Right atrium auricular region (tissue), 2 donors: ENCODE measurements at regions not wholly inside any gene's neighbourhood (a gene's known extent, or its start where the extent isn't known, plus 50 kb on each side); places are given as distances from the start of the nearest gene placed in this dataset.

ENCODE experiments used
- DNase-seq: peaks from one replicate; pipeline ENCODE4 v3.0.0-alpha.2; 2019; ENCODE audit warnings: low spot score
- H3K27ac ChIP-seq, 2 donors: fragments of 200-600 bp; sonication (generic); 1 replicate in 1 of 2; 2 replicates in 1 of 2; pipeline ENCODE4 v1.5.1; 2016 to 2019
- H3K27me3 ChIP-seq, 2 donors: fragments of 200-600 bp; sonication (generic); one replicate each; pipeline versions ENCODE4 v1.5.1 to v1.6.0; 2017 to 2019
- H3K36me3 ChIP-seq: fragments of 200-600 bp; sonication (generic); one replicate; pipeline ENCODE4 v1.5.1; 2016
- H3K4me1 ChIP-seq, 2 donors: fragments of 200-600 bp; sonication (generic); one replicate each; pipeline versions ENCODE4 v1.5.1 to v1.6.0; 2017 to 2019
- H3K4me3 ChIP-seq, 2 donors: fragments of 200-600 bp; sonication (generic); 1 replicate in 1 of 2; 2 replicates in 1 of 2; pipeline ENCODE4 v1.5.1; 2017 to 2019; ENCODE audit warnings: mild to moderate bottlenecking in 1 of 2, moderate library complexity in 1 of 2
- H3K9me3 ChIP-seq, 2 donors: fragments of 200-600 bp; sonication (generic); one replicate each; pipeline ENCODE4 v1.5.1; 2019
- TF ChIP-seq, protein P1 (sequence below), 2 donors: fragments of 200-600 bp; sonication (generic); IDR thresholded peaks; one replicate each; pipeline ENCODE4 v1.5.1; 2019; ENCODE audit warnings: antibody characterized with exemption in 2 of 2

DNA sequence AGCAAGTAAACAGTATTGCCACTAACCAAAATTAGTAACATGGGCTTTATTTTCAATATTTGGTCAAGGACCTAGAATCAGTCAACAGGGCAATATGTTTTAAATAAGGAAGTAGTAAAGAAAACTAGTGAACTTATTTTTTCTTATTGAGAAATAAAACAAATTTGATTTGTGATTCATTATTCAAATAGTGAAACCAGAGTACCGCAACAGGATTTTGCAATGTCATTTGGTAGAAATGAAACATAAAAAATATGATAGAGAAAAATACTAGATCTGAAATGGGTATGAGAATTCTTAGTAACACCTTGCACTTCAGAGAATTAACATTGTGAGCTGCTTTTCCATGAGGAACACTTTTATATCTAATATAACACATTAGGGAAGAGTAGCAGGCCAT, 291.8 kb upstream of the GBE1 start:
- Histone ChIP-seq H3K4me1 (no peaks in the 10 kb centered on the region), H3K36me3 (no peaks in the 10 kb centered on the region), H3K9me3 (no peaks in the 10 kb centered on the region), H3K27ac (no peak overlapping the region), H3K27me3 (no peaks in the 10 kb centered on the region), H3K4me3 (no peak overlapping the region)
- TF ChIP-seq, protein P1, sequence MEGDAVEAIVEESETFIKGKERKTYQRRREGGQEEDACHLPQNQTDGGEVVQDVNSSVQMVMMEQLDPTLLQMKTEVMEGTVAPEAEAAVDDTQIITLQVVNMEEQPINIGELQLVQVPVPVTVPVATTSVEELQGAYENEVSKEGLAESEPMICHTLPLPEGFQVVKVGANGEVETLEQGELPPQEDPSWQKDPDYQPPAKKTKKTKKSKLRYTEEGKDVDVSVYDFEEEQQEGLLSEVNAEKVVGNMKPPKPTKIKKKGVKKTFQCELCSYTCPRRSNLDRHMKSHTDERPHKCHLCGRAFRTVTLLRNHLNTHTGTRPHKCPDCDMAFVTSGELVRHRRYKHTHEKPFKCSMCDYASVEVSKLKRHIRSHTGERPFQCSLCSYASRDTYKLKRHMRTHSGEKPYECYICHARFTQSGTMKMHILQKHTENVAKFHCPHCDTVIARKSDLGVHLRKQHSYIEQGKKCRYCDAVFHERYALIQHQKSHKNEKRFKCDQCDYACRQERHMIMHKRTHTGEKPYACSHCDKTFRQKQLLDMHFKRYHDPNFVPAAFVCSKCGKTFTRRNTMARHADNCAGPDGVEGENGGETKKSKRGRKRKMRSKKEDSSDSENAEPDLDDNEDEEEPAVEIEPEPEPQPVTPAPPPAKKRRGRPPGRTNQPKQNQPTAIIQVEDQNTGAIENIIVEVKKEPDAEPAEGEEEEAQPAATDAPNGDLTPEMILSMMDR (IDR thresholded peaks at IDR 0.05): no peak
- DNase-seq: no peak

DNA sequence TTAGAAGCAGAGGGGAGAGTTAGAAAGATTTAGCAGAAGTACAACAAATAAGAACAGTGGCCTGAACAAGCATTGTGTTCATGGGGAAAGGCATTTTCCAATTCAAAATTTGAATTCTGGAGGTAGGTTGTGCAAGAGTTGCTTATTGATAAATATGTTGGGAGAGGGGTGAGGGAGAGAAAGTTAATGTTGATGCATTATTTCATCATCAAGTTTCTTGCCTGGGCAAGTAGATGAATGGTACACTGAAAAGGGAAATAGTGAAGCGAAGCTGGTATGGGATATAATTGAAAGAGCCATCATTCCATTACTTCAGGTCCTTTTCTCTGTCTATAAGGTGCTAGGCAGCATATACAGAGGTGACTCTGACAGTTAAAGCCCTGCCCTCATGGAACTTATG, 288.9 kb upstream of the GBE1 start:
- Histone ChIP-seq H3K27ac (no peak overlapping the region), H3K4me1 (no peaks in the 10 kb centered on the region), H3K9me3 (no peaks in the 10 kb centered on the region), H3K27me3 (no peaks in the 10 kb centered on the region), H3K36me3 (no peaks in the 10 kb centered on the region), H3K4me3 (no peak overlapping the region)
- TF ChIP-seq, protein P1 (IDR thresholded peaks at IDR 0.05): no peak
- DNase-seq: no peak

DNA sequence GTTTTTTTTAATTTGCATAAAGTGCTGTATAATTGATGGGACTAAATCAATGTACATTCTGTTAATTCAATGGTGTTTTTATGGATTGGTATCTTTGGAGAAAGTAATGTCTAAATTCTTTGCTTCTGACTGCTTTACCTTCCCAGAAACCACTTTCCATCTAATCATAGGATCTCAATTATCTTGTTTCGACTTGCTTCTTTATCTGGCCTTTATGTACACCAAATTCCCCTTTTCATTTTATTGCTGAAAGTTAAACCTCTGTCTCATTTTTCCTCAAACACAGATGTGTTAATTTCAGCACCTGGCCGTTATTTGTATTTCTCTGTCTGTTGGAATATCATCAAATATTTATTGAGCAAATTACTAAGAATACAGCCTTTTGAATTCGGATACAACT, 287.3 kb upstream of the GBE1 start:
- Histone ChIP-seq H3K27me3 (no peaks in the 10 kb centered on the region), H3K4me1 (no peaks in the 10 kb centered on the region), H3K4me3 (no peak overlapping the region), H3K9me3 (no peaks in the 10 kb centered on the region), H3K27ac (no peak overlapping the region), H3K36me3 (no peaks in the 10 kb centered on the region)
- TF ChIP-seq, protein P1 (IDR thresholded peaks at IDR 0.05): no peak
- DNase-seq: no peak

DNA sequence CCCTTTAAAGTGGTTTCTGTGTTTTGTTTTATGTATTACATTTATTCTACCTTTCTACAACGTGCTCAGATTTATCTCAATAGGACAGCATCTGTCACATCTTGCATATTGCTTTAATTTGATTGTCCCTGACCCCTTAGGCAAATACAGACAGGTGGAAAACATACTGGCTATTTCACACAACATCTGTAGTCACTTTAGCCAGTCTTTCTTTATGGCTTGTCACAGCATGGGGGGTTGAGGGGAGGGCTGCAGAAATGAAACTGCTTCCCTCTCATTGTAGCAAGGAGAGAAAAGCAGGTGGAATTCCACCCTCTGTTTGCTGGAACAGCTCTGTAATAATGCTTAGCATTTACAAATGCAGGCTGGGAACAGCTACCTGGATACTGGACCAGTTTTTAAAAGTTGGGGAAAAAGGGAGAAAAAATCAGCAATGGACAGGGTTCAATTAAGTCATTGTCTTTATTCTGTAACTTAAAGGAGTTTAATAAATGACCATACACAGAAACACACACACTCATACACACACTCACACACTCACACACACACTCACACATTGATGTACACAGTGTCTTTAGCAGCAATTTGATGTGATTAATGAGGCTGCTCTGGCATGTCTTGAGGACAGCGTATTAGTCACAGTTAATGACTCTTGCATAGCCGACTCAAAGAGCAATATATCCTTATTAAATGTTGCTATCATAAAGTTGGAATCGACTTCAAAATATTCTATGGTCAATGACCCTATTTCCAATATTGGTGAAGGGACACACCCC, 283.7 kb upstream of the GBE1 start:
- TF ChIP-seq, protein P1 (IDR thresholded peaks at IDR 0.05): no peak
- H3K4me3 ChIP-seq: no peak overlapping the region
- no peaks in the 10 kb centered on the region for H3K36me3 ChIP-seq

DNA sequence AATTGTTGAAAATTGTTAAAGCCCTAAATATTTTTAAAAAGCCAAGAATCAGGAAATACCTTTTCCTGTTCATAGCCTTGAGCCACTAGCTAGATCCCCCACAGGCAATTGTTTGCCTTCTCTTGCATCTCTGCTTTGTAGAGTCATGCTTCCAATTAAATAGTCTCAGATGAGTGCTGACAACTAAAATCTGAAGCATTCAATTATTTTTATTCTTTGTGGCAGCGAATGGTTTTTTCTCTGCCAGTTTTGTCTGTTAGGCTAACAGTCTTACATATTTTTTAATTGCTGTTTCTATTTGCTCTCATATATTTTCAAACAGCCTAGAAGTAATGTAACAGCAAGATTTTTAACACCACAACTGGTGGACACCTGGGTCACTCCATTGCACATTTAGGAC, 277.1 kb upstream of the GBE1 start:
- H3K27ac ChIP-seq: no peak overlapping the region
- DNase-seq: no peak
- H3K27me3 ChIP-seq: no peaks in the 10 kb centered on the region
- TF ChIP-seq, protein P1 (IDR thresholded peaks at IDR 0.05): no peak
- no peaks in the 10 kb centered on the region for H3K9me3 ChIP-seq
- no peaks in the 10 kb centered on the region for H3K36me3 ChIP-seq
- no peak overlapping the region for H3K4me3 ChIP-seq
- H3K4me1 ChIP-seq: no peaks in the 10 kb centered on the region

More for the DNA sequence above, 283.7 kb upstream of the GBE1 start:
- no peak for DNase-seq
- Histone ChIP-seq H3K27ac (no peak overlapping the region), H3K27me3 (no peaks in the 10 kb centered on the region), H3K9me3 (no peaks in the 10 kb centered on the region), H3K4me1 (no peaks in the 10 kb centered on the region)

DNA sequence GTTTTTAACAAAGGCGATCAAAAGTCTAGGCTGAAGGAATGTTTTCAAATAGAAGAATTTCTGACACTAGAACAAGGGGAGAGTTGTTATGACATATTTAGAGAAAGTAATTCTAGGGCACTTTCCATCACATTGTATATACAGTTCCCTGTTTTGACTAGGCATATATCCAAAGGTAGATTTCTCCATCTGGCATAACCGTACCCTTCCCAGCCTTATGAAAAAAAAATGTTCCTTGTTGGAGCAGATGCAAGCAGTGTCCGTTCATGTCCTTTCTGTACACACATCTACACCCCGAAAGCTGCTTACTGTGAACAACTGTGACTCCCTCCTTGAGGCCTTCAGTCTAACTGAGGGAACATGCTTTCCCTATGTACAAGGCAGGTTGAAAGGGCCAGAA, 271.7 kb upstream of the GBE1 start:
- Histone ChIP-seq H3K9me3 (no peaks in the 10 kb centered on the region), H3K27ac (no peak overlapping the region), H3K36me3 (no peaks in the 10 kb centered on the region), H3K4me3 (no peak overlapping the region), H3K27me3 (no peaks in the 10 kb centered on the region), H3K4me1 (no peaks in the 10 kb centered on the region)
- DNase-seq: no peak
- TF ChIP-seq, protein P1 (IDR thresholded peaks at IDR 0.05): no peak
